Activated CD8-positive, alpha-beta memory T cell treated with anti-CD3 and anti-CD28 coated beads, Interleukin-2, amount 50 U/mL, for 1 hour (primary cell): ENCODE measurements at regions not wholly inside any gene's neighbourhood (a gene's known extent, or its start where the extent isn't known, plus 50 kb on each side); places are given as distances from the start of the nearest gene placed in this dataset.

ENCODE experiments used
- DNase-seq: peaks from one replicate; pipeline ENCODE4 v3.0.0-alpha.2; 2020; ENCODE audit errors: extremely low read depth

DNA sequence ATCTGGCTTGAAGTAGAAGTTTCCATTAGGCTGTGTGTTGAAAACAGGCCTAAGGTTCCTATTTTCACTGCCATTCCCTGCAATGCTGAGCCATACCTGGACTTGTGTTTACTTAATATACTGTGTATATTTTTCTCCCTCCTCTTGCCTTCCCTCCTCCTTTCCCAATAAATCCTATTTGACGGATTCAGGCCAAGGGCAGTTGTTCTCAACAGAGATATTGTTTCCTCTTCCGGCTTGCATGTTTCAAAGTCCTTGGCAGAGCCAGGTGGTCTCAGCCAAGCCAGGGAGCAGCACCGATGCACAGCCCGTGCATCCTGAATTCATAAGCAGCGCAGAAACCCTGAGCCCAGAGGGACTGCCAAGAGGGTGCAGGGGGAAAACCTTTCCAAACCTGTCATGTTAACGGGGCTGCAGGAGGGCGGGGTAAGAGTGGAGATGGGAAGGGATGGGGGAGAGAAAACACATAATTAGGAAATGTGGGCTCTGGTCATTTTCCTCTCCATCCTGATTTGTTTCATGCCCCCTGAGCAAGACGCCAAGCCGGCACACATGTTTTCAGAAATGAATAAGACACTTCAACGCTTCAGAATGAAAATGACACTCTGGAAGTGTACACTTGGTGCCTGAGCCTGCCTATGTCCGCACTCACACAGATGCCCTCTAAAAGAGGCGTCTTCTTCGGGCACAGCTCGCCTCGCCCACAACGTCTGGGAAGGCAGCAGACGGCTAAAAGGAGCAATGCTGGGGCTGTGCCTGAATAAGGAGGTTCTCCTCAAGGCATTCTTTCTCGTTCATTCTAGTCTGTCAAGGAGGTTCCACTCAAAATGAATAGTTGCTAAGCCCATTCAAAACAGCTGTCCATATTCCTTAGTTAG lies 149.3 kb upstream of the UBL3 start:
- no peak for DNase-seq

DNA sequence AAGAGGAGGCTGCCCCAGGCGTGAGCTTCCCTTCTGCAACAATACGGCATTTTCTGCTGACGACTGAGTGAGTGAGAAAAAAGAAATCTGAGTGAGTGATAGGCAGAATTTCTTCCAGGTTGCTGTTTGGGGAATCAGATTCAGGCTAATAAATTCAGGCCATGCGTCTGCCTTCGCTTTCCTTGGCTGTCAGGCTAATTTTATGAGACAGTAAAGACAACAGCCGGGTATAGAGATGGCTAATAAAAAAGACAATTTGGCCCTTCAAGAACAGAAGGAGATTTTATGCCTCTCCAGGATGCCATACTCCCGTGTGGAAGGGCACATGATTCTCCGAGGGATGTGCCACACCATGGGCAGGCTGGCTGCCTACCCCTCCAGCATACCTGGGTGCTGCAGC lies 145.9 kb upstream of the UBL3 start:
- no peak for DNase-seq

- DNase-seq, result no peak
Observed at GRCh38 chr13:29994911-29995595, 144.6 kb upstream of the UBL3 start.

DNA sequence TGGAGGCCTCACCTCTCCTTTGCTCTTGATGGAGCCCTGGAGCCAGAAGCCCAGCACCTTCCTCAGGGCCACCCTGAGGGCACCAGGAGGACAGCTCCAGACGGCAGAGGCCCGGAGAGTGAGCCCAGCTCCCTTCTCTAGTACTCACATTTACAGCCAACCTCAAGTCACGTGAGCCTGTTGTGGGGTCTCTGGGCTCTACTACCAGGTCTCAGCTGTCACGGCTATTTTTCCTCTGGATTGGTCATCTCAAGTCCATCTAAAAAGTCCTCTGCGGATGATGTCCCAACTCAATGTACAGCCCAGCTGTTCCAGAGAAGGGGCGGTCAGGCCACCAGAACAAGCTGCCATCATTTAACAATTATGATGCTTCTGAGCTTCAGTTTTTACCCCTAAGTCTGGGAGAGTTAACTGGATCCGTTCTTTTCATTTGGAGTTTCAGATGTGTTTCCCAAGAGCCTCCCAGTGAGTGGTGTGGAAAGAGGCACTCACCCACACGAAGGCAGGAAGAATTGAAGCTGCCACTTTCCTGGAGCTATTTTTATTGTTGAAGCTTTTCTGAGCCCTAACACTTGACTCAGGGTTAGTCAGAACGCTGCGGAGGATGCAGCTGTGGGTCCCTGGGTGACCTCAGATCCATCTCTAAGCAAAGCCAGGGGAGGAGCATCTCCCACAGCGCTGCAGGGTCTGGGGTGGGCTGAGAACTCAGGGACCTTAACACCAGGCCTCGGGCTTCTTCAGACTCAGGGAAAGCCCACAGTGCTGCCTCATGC lies 143.5 kb upstream of the UBL3 start:
- DNase-seq, result no peak

- DNase-seq, result no peak
Observed at GRCh38 chr13:29993196-29993595, 142.8 kb upstream of the UBL3 start.

DNA sequence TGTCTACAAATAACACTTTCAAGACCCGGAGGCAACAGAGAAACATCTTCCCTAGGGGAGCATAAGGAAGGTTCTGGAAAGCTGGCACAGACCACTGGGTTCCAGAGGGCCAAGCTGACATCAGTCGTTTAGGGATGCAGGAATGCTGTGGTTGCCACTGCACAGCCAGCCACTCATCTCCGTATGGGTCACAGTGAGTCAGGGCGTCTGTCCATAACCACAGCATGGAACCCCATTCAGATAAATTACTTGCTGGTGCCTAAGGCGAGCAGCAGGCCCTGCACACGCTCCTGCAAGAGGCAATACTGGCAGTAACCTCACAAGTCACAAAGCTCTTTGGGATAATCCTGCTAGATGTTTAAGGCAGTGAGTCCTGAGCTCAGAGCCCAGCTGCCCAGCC lies 140.9 kb upstream of the UBL3 start:
- DNase-seq, result no peak

DNA sequence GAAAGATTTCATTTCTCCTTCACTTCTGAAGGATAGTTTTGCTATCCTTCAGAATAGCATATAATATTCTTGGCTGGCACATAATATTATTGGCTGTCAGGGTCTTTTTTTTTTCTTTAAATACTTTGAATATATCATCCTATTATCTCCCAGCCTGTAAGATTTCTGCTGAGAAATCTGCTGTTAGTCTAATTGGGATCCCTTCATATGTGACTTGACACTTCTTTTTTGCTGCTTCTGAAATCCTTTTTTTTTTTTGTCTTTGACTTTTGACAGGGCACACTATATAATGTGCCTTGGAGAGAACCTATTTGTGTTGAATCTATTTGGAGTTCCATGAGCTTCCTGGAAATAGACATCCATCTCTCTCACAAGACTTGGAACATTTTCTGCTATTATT lies 136.9 kb upstream of the UBL3 start:
- no peak for DNase-seq

DNA sequence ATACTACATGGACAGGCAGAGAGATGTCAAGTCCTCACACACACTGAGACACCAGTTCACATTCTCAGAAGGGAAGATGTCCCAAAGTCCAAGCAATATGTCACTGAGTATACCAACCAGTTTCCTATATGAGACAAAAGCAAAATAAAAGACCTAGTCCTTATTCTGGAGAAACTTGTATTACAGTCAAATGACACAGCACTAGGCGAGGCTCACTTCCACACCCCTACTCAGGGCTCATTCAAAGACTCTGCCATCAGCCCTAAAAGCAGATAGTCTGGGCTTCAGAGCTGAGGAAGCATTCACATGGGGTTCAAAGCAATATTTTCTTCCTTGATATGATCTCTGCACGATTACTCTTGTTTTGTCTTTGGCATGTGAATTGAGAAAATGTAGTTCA lies 129.9 kb upstream of the UBL3 start:
- DNase-seq, result no peak

- no peak for DNase-seq
Observed at GRCh38 chr13:29978211-29978610, 127.8 kb upstream of the UBL3 start.

GRCh38 chr13:29977476-29978120 lies 127.2 kb upstream of the UBL3 start:
- no peak for DNase-seq

DNA sequence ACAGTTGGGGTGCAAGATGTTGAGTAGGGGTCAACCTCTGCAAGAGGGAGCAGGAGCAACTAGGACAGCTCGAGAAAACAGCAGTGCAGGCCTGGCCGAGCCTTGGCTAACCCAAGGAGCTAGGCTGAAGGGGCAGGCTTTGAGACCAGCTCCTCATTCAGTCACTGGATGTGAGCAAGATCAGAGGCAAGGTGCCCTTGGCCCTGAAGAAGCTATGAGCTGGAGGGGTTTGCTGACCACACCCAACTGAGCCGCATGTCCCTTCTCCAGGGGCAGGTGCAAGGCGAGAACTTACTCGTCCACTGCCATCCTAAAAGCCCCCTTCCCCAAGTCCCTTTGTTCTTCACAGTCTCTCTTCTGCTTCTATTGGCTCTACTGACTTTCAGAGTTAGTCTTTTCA lies 126.1 kb upstream of the UBL3 start:
- DNase-seq, result no peak

DNA sequence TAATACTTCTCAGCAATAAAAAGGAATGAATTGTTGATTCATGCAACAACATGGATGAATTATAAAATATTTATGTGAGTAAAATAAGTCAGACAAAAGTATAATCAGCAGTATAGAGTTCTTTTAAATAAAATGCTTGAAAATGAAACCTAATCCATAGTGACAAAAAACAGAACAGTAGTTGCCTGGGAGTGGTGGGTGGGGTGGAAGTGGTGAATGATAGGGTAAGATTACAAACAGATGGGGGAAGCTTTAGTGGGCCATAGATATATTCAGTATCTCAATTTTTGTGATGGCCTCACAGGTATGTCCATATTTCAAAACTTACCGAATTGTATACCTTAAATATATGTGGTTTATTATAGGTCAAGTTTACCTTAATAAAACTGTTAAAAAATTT lies 124.9 kb upstream of the UBL3 start:
- no peak for DNase-seq

- DNase-seq, result no peak
Observed at GRCh38 chr13:29969286-29969685, 118.9 kb upstream of the UBL3 start.

GRCh38 chr13:29964181-29964845 lies 113.9 kb upstream of the UBL3 start:
- no peak for DNase-seq

- no peak for DNase-seq
Observed at GRCh38 chr13:29963089-29963488, 112.7 kb upstream of the UBL3 start.

- DNase-seq, result no peak
Observed at GRCh38 chr13:29961036-29961670, 110.7 kb upstream of the UBL3 start.

DNA sequence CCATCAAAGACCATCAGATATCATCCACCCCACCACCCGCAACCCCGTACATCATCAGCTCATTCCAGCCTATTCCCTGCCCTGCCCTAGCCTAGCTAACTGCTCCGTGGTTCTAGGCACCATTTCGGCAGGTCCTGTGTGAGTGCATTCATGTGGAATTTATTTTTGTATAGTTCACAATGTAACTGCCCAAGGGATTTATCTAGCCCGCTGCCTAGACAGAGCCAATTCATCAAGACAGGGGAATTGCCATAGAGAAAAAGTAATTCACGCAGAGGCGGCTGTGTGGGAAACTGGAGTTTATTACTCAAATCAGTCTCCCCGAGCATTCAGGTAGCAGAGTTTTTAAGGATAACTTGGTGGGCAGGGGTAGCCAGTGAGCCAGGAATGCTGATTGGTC lies 109.2 kb upstream of the UBL3 start:
- DNase-seq, result no peak

DNA sequence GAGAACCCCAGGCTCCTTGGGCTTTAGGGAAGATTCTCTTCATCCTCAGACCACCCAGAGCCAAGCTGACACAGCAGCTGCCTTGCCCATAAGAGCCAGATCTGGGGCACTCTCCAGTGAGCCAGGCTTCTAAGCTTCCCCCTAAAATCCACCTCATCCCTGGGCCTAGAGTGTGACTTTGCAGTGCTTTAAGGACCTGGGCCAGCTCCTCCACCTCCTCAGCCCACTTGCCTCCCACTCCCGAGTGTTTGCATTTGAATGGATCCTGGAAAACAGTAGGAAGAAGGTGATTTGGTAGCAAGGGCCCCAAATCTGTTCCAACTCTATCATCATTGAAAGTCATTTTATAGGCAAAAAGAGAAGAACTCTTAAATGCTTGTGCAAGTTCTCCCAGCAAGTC lies 108.7 kb upstream of the UBL3 start:
- DNase-seq, result no peak

DNA sequence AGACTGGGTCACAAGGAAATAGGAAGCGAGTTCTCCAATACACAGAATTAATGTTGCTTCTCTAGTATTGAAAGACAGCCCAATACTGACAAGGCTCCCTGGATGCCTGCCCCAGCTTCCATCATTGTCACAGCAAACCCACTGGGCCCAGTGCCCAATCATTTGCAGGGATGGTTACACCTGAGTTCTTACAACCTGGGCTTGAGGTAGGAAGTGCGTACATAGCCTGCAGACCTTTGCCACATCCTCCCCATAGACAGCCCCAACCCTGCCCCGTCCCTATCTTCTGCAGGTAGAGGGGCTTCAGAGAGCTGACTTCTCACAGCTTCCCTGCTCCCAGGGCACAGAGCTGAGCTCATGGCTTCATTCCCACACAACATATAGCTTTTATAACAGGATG lies 108.1 kb upstream of the UBL3 start:
- DNase-seq, result no peak

DNA sequence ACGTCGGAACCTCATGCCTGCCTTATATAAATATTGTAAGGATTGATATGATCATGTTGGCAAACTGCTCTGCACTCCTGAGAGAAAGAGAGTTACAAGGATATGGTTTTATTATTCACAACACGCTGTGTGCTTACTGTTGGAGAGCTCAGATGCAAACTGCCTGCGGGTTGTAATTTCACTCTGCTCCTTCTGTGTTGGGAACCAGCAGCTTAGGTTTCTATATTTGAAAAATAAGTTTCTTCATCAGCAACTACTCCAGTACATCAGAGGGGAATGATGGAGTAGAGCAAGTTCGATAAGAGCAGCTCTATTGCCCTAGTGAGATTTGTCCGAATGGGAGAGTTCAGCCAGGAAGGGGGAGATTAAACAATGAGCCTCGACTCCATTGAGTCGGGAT lies 106.9 kb upstream of the UBL3 start:
- no peak for DNase-seq

DNA sequence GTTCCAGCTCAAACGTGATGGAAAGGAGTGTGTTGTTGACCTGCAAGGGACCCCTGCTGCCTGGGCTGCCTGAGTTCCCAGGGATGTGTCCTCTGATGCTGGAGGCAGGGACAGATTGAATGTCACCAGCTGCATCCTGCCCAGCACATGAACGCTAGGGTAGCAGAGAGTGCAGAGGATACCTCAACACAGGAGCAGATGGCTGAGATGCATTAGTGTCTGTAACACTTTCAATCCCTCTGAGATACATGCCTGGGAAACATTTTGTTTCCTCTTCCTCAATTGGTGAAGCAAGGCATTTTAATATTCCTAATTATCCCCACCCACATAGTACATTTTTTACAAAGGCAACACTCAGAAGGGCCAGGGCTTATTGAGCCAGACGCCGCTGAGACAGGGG lies 106.4 kb upstream of the UBL3 start:
- DNase-seq, result no peak
